Pancreas (tissue), 10 donors: ENCODE measurements at regions not wholly inside any gene's neighbourhood (a gene's known extent, or its start where the extent isn't known, plus 50 kb on each side); places are given as distances from the start of the nearest gene placed in this dataset.

Source experiments
- ATAC-seq, 4 donors: fragments of 200-7000 bp; cut with Tn5 transposase; one replicate each; pipeline versions ENCODE4 v1.8.0 to v1.9.1; 2020; ENCODE audit warnings: mild to moderate bottlenecking in 4 of 4, moderate library complexity in 4 of 4
- DNase-seq, 6 donors: peaks; one replicate each; pipeline ENCODE4 v3.0.0-alpha.2; 2020
- FAIRE-seq: peaks from 2 replicates; lab custom pipeline; 2012; peaks lifted over from hg19 to GRCh38; lab: Jason Lieb, UNC
- H3K27ac ChIP-seq, 4 donors: fragments of 200-600 bp; sonication (generic); 1 replicate in 3 of 4; 2 replicates in 1 of 4; pipeline versions ENCODE4 v1.5.0 to v1.8.0; 2020
- H3K27me3 ChIP-seq, 4 donors: fragments of 200-600 bp; one replicate each; pipeline ENCODE4 v1.8.0; 2021
- H3K36me3 ChIP-seq, 3 donors: fragments of 200-600 bp; sonication (generic) in 1 of 3; one replicate each; pipeline versions ENCODE4 v1.5.0 to v1.8.0; 2020 to 2021
- H3K4me1 ChIP-seq, 3 donors: fragments of 200-600 bp; one replicate each; pipeline ENCODE4 v1.8.0; 2021
- H3K4me3 ChIP-seq, 4 donors: fragments of 200-600 bp; sonication (generic) in 2 of 4; one replicate each; pipeline versions ENCODE4 v1.5.0 to v1.8.0; 2020 to 2021
- H3K9me3 ChIP-seq, 4 donors: fragments of 200-600 bp; one replicate each; pipeline ENCODE4 v1.8.0; 2021
- WGBS, 2 donors: extraction: QIAGEN DNeasy Blood & Tissue Kit; methylation state at CpG; one replicate each; pipeline ENCODE4 v1.1.7; 2013; 5-methylcytosine and 5-hydroxymethylcytosine counted together
- intact Hi-C, 3 donors: fragments of 100-400 bp; cut with DNase I; formaldehyde crosslinking; loops; one replicate each; pipeline versions ENCODE4 v1.11.1 to v1.14.2; 2022
- TF ChIP-seq, protein P1 (sequence below), 4 donors: fragments of 200-600 bp; sonication (generic) in 3 of 4; IDR thresholded peaks; one replicate each; pipeline versions ENCODE4 v1.5.0 to v1.8.0; 2021; ENCODE audit warnings: antibody characterized with exemption in 4 of 4
- donor health status: healthy with polysubstance abuse.
- donor health status: DM: no; HTN: no; CAD: no; lungs with moderate emphysema.
- donor health status: DM: no; HTN: no; CAD: no.
- donor health status: control.
- donor health status: control.
- donor health status: Bipolar disorder and iron deficiency.
- donor health status: DM: yes; HTN: yes; CAD: no.
- donor health status: DM: no; HTN: no; CAD: no.
- donor health status: DM: no; HTN: no; CAD: no.
- donor health status: DM: yes; HTN: yes; CAD: no.

DNA sequence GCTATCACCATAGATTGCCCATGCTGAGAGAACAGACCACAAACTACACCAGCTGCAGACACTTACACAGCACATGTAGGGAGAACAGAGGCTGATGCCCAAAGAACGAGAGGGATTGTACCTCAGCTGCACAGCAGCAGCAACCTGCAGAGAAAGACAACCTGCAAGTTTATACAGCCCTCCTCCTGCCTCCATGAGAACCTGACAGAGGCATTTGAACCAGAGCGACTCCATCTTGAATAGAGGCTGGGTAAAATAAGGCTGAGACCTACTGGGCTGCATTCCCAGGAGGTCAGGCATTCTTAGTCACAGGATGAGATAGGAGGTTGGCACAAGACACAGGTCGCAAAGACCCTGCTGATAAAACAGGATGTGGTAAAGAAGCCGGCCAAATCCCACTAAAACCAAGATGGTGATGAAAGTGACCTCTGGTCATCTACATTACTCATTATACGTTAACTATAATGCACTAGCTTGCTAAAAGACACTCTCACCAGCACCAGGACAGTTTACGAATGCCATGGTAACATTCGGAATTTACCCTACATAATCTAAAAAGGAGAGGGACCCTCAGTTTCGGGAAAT, 262.4 kb upstream of the HMGA2 start:
- no peak overlapping the region for H3K4me3 ChIP-seq
- 68 to 86% methylated on average over 8 of the region's 8 CpGs for WGBS, 2 donors
- DNase-seq, result no peak
- H3K36me3 ChIP-seq, result no peaks in the 10 kb centered on the region
- ATAC-seq, result no peak
- FAIRE-seq, result no peak
- intact Hi-C loops, result no loop called here
- H3K27ac ChIP-seq, result no peak overlapping the region
- H3K27me3 ChIP-seq, result peaks cover 0 to 2% (median 0%) of the 10 kb centered on the region in 4 donors
- TF ChIP-seq, protein P1, sequence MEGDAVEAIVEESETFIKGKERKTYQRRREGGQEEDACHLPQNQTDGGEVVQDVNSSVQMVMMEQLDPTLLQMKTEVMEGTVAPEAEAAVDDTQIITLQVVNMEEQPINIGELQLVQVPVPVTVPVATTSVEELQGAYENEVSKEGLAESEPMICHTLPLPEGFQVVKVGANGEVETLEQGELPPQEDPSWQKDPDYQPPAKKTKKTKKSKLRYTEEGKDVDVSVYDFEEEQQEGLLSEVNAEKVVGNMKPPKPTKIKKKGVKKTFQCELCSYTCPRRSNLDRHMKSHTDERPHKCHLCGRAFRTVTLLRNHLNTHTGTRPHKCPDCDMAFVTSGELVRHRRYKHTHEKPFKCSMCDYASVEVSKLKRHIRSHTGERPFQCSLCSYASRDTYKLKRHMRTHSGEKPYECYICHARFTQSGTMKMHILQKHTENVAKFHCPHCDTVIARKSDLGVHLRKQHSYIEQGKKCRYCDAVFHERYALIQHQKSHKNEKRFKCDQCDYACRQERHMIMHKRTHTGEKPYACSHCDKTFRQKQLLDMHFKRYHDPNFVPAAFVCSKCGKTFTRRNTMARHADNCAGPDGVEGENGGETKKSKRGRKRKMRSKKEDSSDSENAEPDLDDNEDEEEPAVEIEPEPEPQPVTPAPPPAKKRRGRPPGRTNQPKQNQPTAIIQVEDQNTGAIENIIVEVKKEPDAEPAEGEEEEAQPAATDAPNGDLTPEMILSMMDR (IDR thresholded peaks at IDR 0.05), result no peak
- no peaks in the 10 kb centered on the region for H3K4me1 ChIP-seq
- H3K9me3 ChIP-seq, result no peaks in the 10 kb centered on the region

DNA sequence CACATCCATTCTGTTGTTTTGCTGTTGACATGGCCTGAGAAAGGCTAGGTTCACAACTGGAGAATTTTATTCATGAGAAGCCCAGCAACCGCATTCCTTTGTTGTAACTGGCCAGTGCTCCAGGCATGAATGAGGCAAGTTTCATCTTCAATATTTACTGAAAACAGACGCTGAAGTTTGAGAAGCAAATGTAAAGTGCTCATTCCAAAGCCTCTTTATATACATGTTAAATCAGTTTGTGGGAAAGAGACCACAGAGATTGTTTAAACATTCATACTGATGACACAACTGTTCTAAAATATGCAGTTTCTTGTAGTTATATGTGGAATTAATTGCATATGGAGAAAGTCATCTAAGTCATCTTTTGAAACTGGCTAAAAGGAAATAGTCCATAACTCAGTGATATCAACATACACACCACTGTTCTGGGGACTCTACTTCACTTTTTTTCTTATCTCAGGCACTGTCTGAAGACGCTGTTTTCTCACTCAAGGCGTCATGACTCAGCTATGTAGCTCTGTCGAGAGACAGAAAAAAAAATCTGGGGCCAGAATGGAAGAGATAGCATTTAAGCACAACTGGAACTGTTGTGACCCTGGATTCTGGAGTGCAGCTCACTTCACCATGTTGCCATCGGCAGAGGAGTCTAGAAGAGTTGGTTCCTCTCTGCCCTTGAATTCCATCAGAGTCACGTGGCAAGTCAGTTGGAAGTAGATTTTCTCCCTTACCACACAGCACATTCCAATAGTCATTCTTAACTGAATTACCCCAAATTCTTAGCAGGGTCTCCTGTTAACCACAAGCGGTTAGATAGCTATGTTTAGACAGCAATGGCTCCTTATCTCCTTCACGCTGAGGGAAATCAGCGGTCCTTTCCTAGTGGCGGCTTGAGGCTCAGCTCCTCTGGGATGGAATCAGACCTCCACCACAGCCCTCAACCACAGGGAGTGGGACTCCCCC, 258.4 kb upstream of the HMGA2 start:
- Histone ChIP-seq H3K4me1 (no peaks in the 10 kb centered on the region), H3K27me3 (peaks cover 0 to 2% (median 0%) of the 10 kb centered on the region in 4 donors), H3K36me3 (no peaks in the 10 kb centered on the region), H3K27ac (no peak overlapping the region), H3K9me3 (no peaks in the 10 kb centered on the region), H3K4me3 (no peak overlapping the region)
- 47 to 48% methylated on average over 11 of the region's 11 CpGs for WGBS, 2 donors
- DNase-seq, result no peak
- intact Hi-C loops, result no loop called here
- TF ChIP-seq, protein P1 (IDR thresholded peaks at IDR 0.05), result no peak
- FAIRE-seq, result no peak
- ATAC-seq, result peak in 1 of 4 donors; percentile 33

DNA sequence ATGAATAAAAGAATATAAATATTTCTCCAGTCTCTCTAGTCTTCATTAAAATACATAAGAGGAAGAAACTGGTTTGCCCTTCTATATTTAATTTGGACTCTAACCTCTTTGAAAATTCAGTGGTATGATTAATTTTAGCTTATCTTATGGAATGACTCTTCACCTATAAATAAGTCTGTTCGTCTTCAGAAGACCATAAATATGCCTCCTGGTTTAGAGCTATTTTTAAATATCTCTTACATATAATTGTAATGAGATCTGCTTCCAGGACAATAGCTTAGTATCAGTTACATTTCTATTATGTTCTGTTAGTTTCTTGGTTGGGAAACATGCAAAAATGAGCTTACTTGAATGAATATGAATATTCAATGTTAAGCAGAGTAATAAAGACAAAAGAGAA, 257.5 kb upstream of the HMGA2 start:
- H3K9me3 ChIP-seq, result no peaks in the 10 kb centered on the region
- TF ChIP-seq, protein P1 (IDR thresholded peaks at IDR 0.05), result no peak
- no peak for ATAC-seq
- no peak for FAIRE-seq
- 27 to 30% methylated on average over 1 of the region's 1 CpG for WGBS, 2 donors
- H3K27me3 ChIP-seq, result peaks cover 0 to 2% (median 0%) of the 10 kb centered on the region in 4 donors
- H3K4me1 ChIP-seq, result no peaks in the 10 kb centered on the region
- intact Hi-C loops, result no loop called here
- H3K4me3 ChIP-seq, result no peak overlapping the region
- H3K36me3 ChIP-seq, result no peaks in the 10 kb centered on the region
- no peak overlapping the region for H3K27ac ChIP-seq
- DNase-seq, result no peak

DNA sequence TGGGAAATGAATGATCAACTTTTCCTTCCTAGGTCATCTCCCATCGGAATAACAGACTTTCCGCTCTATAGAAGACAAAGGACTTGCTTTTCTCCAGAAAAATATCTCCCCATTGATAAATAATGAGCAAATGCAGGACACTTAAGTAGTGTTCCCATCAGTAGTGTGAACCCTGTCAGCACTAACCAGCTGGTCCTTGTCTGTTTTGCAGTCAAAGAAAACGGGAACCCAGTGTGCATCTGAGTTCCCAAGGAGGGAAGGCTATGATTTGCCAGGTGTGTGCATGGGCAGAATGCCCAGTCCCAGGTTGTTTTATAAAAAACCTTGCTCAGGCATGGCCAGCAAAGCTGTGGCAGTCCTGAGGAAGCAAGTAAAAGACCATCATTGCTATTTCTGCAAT, 256.5 kb upstream of the HMGA2 start:
- Histone ChIP-seq H3K4me1 (no peaks in the 10 kb centered on the region), H3K9me3 (no peaks in the 10 kb centered on the region), H3K36me3 (no peaks in the 10 kb centered on the region), H3K27ac (no peak overlapping the region), H3K4me3 (no peak overlapping the region), H3K27me3 (no peaks in the 10 kb centered on the region)
- ATAC-seq (peak in 2 of 4 donors; percentile 16 to 53), DNase-seq (peak in 1 of 6 donors; percentile 10), FAIRE-seq (no peak)
- intact Hi-C loops, result no loop called here
- TF ChIP-seq, protein P1 (IDR thresholded peaks at IDR 0.05), result no peak
- 54 to 57% methylated on average over 3 of the region's 3 CpGs for WGBS, 2 donors
